ENCODE measurements at regions not wholly inside any gene's neighbourhood (a gene's known extent, or its start where the extent isn't known, plus 50 kb on each side); places are given as distances from the start of the nearest gene placed in this dataset.

DNA sequence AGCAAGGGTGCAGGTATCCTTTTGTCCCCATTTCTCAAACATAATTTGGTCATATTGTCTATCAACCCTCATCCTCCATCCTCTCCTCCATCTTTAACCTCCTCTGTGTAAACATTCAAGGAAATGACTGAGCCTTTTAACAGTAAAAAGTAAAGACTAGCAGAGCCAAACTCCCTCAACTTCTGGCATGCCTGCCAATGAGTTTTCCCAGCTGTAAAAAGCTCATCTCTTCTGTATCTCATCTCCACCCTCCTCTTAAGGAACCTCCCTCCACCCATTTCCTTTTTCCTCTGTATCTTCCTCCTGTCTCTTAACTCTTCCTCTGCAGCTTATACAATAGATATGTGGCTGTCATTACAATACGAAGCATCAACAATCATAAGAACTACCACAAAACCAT, 76.9 kb upstream of the PSMD7 start:
- H3K27me3 ChIP-seq (ENCODE audit: control insufficient read depth, insufficient read depth, low read length) = no peaks in the 10 kb centered on the region
- no peak for FAIRE-seq
- DNase-seq (ENCODE audit: low read depth) = no peak
- TF ChIP-seq, protein P1, sequence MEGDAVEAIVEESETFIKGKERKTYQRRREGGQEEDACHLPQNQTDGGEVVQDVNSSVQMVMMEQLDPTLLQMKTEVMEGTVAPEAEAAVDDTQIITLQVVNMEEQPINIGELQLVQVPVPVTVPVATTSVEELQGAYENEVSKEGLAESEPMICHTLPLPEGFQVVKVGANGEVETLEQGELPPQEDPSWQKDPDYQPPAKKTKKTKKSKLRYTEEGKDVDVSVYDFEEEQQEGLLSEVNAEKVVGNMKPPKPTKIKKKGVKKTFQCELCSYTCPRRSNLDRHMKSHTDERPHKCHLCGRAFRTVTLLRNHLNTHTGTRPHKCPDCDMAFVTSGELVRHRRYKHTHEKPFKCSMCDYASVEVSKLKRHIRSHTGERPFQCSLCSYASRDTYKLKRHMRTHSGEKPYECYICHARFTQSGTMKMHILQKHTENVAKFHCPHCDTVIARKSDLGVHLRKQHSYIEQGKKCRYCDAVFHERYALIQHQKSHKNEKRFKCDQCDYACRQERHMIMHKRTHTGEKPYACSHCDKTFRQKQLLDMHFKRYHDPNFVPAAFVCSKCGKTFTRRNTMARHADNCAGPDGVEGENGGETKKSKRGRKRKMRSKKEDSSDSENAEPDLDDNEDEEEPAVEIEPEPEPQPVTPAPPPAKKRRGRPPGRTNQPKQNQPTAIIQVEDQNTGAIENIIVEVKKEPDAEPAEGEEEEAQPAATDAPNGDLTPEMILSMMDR (IDR thresholded peaks at IDR 0.05; ENCODE audit: insufficient read depth, low read length, severe bottlenecking) = no peak
- H3K4me3 ChIP-seq (ENCODE audit: low read depth, low read length) = no peak overlapping the region
- H3K36me3 ChIP-seq (ENCODE audit: control insufficient read depth, insufficient read depth, low read length) = no peaks in the 10 kb centered on the region

DNA sequence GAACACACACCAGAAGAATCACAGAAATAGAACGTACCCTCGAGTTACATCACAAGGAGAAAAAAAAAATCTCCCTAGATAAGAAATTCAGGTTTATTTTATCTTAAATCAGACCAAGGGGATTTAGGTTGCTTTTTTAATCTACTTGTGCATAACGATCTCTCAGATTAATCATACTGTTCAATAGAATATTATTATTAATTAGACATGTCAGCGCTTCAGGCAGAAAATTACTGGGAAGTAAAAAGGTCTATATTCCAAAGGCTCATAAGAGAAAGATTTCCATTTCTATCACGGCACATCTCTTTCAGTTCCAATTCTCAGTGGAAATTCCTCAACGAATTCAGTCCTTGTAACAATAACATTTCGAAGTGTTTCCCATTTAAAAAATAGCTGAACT, 77.7 kb upstream of the PSMD7 start:
- Histone ChIP-seq H3K4me3 (ENCODE audit: low read depth, low read length) (no peak overlapping the region), H3K36me3 (ENCODE audit: control insufficient read depth, insufficient read depth, low read length) (no peaks in the 10 kb centered on the region), H3K27me3 (ENCODE audit: control insufficient read depth, insufficient read depth, low read length) (no peaks in the 10 kb centered on the region)
- TF ChIP-seq, protein P1 (IDR thresholded peaks at IDR 0.05; ENCODE audit: insufficient read depth, low read length, severe bottlenecking) = no peak
- DNase-seq (ENCODE audit: low read depth) = no peak
- no peak for FAIRE-seq

DNA sequence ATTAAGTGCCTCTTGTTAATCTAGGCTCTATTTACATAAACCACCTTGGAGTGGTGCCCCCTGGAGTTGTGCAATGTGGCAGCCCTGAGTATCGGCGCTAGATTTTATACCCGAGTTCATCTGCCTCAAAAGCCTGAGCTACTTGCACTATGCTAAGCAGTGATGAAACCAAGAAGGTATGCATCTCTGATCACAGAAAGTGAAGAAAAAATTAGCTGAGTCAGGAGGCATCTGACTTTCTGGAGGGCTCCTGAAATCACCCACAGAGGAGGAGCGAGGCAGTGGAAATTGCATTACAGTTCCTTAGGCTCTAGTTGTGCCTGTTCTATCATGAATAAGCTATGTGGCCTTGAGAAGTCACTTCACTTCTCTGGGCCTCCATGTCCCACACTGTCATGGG, 80.3 kb upstream of the PSMD7 start:
- H3K4me3 ChIP-seq (ENCODE audit: low read depth, low read length) = no peak overlapping the region
- FAIRE-seq (no peak), DNase-seq (ENCODE audit: low read depth) (peak; percentile 42)
- no peaks in the 10 kb centered on the region for H3K36me3 ChIP-seq (ENCODE audit: control insufficient read depth, insufficient read depth, low read length)
- no peaks in the 10 kb centered on the region for H3K27me3 ChIP-seq (ENCODE audit: control insufficient read depth, insufficient read depth, low read length)
- TF ChIP-seq, protein P1 (IDR thresholded peaks at IDR 0.05; ENCODE audit: insufficient read depth, low read length, severe bottlenecking) = no peak

DNA sequence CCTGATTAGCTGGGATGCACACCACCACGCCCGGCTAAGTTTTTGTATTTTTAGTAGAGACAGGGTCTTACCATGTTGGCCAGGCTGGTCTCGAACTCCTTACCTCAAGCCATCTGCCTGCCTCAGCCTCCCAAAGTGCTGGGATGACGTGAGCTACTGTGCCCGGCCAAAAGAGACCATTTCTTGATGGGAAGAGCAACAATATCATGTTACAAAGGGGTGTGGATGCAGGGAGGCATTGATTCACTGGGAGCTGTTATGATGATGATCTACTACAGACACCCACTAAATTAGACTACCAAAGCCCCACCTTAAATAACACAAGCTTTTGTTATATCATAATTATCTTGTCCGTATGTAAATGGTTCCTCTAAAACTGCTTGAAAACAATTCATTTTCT, 81.4 kb upstream of the PSMD7 start:
- TF ChIP-seq, protein P1 (IDR thresholded peaks at IDR 0.05; ENCODE audit: insufficient read depth, low read length, severe bottlenecking) = no peak
- no peak for FAIRE-seq
- Histone ChIP-seq H3K4me3 (ENCODE audit: low read depth, low read length) (no peak overlapping the region), H3K27me3 (ENCODE audit: control insufficient read depth, insufficient read depth, low read length) (no peaks in the 10 kb centered on the region), H3K36me3 (ENCODE audit: control insufficient read depth, insufficient read depth, low read length) (no peaks in the 10 kb centered on the region)
- DNase-seq (ENCODE audit: low read depth) = no peak

DNA sequence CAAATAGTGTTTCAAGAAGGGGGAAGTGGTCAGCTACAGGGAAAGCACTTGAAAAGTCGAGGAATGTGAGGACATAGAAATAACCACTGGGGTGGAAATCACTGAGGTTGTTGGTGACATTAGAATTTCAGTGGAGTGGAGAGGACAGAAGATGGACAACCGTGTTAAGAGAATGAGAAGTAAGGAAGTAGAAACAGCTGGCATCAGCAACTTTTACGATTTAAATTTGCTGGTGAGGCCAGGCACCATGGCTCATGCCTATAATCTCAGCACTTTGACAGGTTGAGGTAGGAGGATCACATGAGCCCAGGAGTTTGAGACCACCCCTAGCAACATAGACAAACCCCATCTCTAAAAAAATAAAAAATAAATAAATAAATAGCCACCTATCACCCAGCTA, 83.2 kb upstream of the PSMD7 start:
- Histone ChIP-seq H3K4me3 (ENCODE audit: low read depth, low read length) (no peak overlapping the region), H3K36me3 (ENCODE audit: control insufficient read depth, insufficient read depth, low read length) (no peaks in the 10 kb centered on the region), H3K27me3 (ENCODE audit: control insufficient read depth, insufficient read depth, low read length) (no peaks in the 10 kb centered on the region)
- TF ChIP-seq, protein P1 (IDR thresholded peaks at IDR 0.05; ENCODE audit: insufficient read depth, low read length, severe bottlenecking) = no peak
- no peak for FAIRE-seq
- no peak for DNase-seq (ENCODE audit: low read depth)

DNA sequence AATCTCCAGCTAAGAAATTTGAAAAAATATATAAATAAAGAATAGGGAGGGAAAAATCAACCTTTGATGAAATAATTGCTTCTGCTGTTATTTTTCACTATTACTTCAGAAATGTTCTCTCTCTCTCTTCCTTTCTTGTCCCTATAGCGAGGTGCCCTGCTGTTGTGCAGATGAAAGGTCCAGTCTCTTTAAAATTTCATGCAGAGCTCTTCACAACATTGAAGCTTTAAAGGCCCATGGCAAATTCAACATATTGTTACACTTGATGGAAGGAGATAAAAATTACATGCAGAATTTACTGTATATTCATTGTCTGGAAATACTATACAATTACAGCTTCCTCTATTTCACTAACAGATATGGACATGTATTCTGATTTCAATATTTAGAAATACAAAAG, 86.4 kb upstream of the PSMD7 start:
- no peaks in the 10 kb centered on the region for H3K36me3 ChIP-seq (ENCODE audit: control insufficient read depth, insufficient read depth, low read length)
- TF ChIP-seq, protein P1 (IDR thresholded peaks at IDR 0.05; ENCODE audit: insufficient read depth, low read length, severe bottlenecking) = no peak
- DNase-seq (ENCODE audit: low read depth) (no peak), FAIRE-seq (no peak)
- no peaks in the 10 kb centered on the region for H3K27me3 ChIP-seq (ENCODE audit: control insufficient read depth, insufficient read depth, low read length)
- H3K4me3 ChIP-seq (ENCODE audit: low read depth, low read length) = no peak overlapping the region
